Ascending aorta (tissue), 2 donors: ENCODE measurements at regions not wholly inside any gene's neighbourhood (a gene's known extent, or its start where the extent isn't known, plus 50 kb on each side); places are given as distances from the start of the nearest gene placed in this dataset.

Source experiments
- DNase-seq, 2 donors: peaks; one replicate each; pipeline ENCODE4 v3.0.0-alpha.2; 2019; ENCODE audit warnings: low spot score in 2 of 2
- H3K27ac ChIP-seq, 2 donors: fragments of 200-600 bp; sonication (generic); one replicate each; pipeline ENCODE4 v1.5.1; 2016 to 2017; ENCODE audit warnings: mild to moderate bottlenecking in 1 of 2
- H3K27me3 ChIP-seq: fragments of 200-600 bp; sonication (generic); one replicate; pipeline ENCODE4 v1.5.1; 2017
- H3K36me3 ChIP-seq, 2 donors: fragments of 200-600 bp; sonication (generic); one replicate each; pipeline ENCODE4 v1.5.1; 2016
- H3K4me1 ChIP-seq, 2 donors: fragments of 200-600 bp; sonication (generic); one replicate each; pipeline ENCODE4 v1.5.1; 2016 to 2017; ENCODE audit warnings: mild to moderate bottlenecking in 1 of 2
- H3K4me3 ChIP-seq, 2 donors: fragments of 200-600 bp; sonication (generic); one replicate each; pipeline ENCODE4 v1.5.1; 2016 to 2017; ENCODE audit warnings: mild to moderate bottlenecking in 1 of 2
- H3K9me3 ChIP-seq, 2 donors: fragments of 200-600 bp; sonication (generic); one replicate each; pipeline ENCODE4 v1.5.1; 2016
- CTCF ChIP-seq, 3 experiments: fragments of 200-600 bp in 2 of 3; fragments of 450-650 bp in 1 of 3; sonication (generic) in 2 of 3; IDR thresholded peaks; one replicate each; pipeline ENCODE4 v1.5.1; 2016 to 2019; ENCODE audit warnings: antibody characterized with exemption in 3 of 3, mild to moderate bottlenecking in 1 of 3, moderate library complexity in 1 of 3
- intact Hi-C: fragments of 100-400 bp; cut with DNase I; formaldehyde crosslinking; loops from one replicate; pipeline ENCODE4 v1.15.1; 2023

- TF ChIP-seq CTCF (IDR thresholded peaks at IDR 0.05): no peak
- Histone ChIP-seq H3K27me3 (no peaks in the 10 kb centered on the region), H3K27ac (no peak overlapping the region), H3K4me1 (no peaks in the 10 kb centered on the region), H3K36me3 (no peaks in the 10 kb centered on the region), H3K9me3 (no peaks in the 10 kb centered on the region), H3K4me3 (no peak overlapping the region)
- no peak for DNase-seq
- intact Hi-C loops: no loop called here
These were observed 318.6 kb downstream of the FOXL1 start for GRCh38 chr16:86896976-86897375.

DNA sequence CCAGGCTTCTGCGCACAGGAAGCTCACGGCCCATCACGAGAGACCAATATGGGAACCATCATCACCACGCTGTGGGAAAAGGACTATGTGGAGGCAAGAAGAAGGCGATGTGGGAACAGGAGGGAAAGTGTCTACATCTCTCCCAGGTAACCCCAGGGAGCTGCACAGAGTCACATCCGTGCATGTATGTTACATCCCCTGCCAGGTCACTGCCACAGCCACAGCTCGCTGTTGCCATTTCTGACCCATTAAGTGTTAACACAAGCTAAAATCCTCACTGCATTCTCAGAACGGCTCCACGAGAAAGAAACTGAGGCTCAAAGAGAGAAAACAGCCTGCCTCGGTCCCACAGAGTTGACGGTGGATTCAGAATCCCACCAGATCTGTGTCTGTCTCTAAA, 319.1 kb downstream of the FOXL1 start:
- no peak for TF ChIP-seq CTCF (IDR thresholded peaks at IDR 0.05)
- Histone ChIP-seq H3K36me3 (no peaks in the 10 kb centered on the region), H3K4me3 (no peak overlapping the region), H3K4me1 (no peaks in the 10 kb centered on the region), H3K27me3 (no peaks in the 10 kb centered on the region), H3K27ac (no peak overlapping the region), H3K9me3 (no peaks in the 10 kb centered on the region)
- intact Hi-C loops: no loop called here
- DNase-seq: no peak

DNA sequence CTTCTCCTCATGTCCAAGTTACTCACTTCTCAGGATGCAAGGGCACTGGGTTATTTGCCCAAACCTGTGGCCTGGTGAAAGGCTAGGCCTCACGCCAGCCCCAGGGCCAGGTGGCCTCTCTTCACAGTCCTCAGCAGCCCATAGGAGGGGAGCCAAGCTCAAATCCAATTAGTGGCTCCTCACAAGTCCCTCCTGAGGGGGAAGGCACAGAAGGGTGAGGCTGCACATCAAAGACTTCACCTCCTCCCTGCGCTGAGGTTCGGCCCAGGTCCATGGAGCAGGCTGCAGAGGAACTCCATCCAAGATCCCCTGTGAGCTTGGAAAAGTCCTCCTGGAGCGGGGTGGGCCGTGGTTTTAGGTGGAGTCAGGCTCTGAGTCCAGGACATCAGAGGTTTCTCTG, 320.0 kb downstream of the FOXL1 start:
- H3K27me3 ChIP-seq: no peaks in the 10 kb centered on the region
- no peak overlapping the region for H3K4me3 ChIP-seq
- H3K4me1 ChIP-seq: no peaks in the 10 kb centered on the region
- no peaks in the 10 kb centered on the region for H3K9me3 ChIP-seq
- intact Hi-C loops: no loop called here
- DNase-seq: no peak
- no peak for TF ChIP-seq CTCF (IDR thresholded peaks at IDR 0.05)
- H3K36me3 ChIP-seq: no peaks in the 10 kb centered on the region
- no peak overlapping the region for H3K27ac ChIP-seq

DNA sequence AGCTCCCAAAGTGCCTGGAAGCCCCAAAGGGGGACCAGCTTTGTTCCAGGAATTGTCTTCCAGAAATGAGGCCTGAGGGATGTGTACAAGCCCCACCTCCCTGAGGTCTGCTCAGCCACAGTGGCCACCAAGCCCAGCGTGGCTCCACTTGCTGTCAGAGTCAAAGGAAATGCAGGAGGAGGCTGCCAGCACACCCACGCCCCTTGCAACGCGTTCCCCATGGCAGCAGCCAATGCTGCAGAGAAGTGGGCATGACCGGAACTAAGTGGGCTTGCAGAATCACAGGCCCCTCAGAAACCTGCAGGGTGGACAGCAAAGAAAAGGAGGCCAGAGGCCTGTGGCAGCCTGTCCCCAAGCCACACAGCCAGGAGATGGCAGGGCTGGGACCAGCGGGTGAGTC, 320.8 kb downstream of the FOXL1 start:
- H3K36me3 ChIP-seq: no peaks in the 10 kb centered on the region
- no peaks in the 10 kb centered on the region for H3K27me3 ChIP-seq
- no peak overlapping the region for H3K4me3 ChIP-seq
- H3K27ac ChIP-seq: no peak overlapping the region
- no peak for DNase-seq
- intact Hi-C loops: no loop called here
- TF ChIP-seq CTCF (IDR thresholded peaks at IDR 0.05): no peak
- no peaks in the 10 kb centered on the region for H3K9me3 ChIP-seq
- H3K4me1 ChIP-seq: no peaks in the 10 kb centered on the region

- intact Hi-C loops: no loop called here
- no peak overlapping the region for H3K27ac ChIP-seq
- H3K4me3 ChIP-seq: no peak overlapping the region
- no peaks in the 10 kb centered on the region for H3K4me1 ChIP-seq
- H3K27me3 ChIP-seq: no peaks in the 10 kb centered on the region
- H3K9me3 ChIP-seq: no peaks in the 10 kb centered on the region
- TF ChIP-seq CTCF (IDR thresholded peaks at IDR 0.05): no peak
- no peak for DNase-seq
- H3K36me3 ChIP-seq: no peaks in the 10 kb centered on the region
These were observed 321.4 kb downstream of the FOXL1 start for GRCh38 chr16:86899757-86900156.

- no peaks in the 10 kb centered on the region for H3K27me3 ChIP-seq
- H3K9me3 ChIP-seq: no peaks in the 10 kb centered on the region
- no peak overlapping the region for H3K27ac ChIP-seq
- H3K4me3 ChIP-seq: no peak overlapping the region
- H3K36me3 ChIP-seq: no peaks in the 10 kb centered on the region
- intact Hi-C loops: no loop called here
- TF ChIP-seq CTCF (IDR thresholded peaks at IDR 0.05): no peak
- no peaks in the 10 kb centered on the region for H3K4me1 ChIP-seq
- no peak for DNase-seq
These were observed 323.1 kb downstream of the FOXL1 start for GRCh38 chr16:86901483-86901882.
